ENCODE measurements at regions not wholly inside any gene's neighbourhood (a gene's known extent, or its start where the extent isn't known, plus 50 kb on each side); places are given as distances from the start of the nearest gene placed in this dataset.

DNA sequence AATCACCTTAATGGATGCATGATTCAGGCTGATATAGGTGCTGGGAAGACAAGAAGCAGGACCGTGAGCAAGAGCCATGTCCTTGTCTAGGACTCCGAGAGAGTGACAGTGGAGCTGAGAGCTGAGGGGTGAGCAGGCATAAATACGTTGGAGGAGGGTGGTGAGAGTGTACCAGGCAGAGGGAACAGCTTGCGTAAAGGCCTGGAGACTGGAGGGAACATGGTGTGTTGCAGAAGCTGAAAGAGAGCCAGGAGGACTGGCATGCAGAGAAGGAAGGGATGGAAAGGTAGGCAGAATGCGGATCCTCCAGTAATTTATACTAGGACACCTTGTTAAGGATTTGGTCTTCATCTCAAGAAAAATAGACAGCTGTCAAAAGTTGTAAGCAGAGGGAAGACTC, 653.2 kb downstream of the HS3ST4 start:
- no peak for DNase-seq (ENCODE audit: low spot score)

DNA sequence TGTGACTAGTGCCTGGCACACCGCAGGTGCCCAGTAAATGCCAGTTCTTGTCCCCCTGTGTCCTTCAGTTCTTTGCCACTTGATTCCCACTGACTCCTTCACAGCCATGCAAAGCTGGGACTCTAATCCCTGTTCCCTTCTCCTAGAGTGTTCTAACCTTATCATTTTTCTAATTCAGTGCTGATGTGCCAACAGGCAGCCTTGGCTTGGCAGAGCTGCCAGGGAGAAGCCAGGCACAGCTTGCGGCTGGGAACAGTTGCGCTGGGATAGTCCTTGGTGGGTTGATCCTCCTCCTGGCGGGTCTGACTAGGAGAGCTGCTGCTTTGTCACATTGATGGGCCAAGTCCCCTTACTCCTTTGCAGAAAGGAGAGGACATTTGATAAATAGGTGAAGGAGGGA, 654.2 kb downstream of the HS3ST4 start:
- H3K4me3 ChIP-seq (ENCODE audit: severe bottlenecking), result no peak overlapping the region
- TF ChIP-seq, protein P1, sequence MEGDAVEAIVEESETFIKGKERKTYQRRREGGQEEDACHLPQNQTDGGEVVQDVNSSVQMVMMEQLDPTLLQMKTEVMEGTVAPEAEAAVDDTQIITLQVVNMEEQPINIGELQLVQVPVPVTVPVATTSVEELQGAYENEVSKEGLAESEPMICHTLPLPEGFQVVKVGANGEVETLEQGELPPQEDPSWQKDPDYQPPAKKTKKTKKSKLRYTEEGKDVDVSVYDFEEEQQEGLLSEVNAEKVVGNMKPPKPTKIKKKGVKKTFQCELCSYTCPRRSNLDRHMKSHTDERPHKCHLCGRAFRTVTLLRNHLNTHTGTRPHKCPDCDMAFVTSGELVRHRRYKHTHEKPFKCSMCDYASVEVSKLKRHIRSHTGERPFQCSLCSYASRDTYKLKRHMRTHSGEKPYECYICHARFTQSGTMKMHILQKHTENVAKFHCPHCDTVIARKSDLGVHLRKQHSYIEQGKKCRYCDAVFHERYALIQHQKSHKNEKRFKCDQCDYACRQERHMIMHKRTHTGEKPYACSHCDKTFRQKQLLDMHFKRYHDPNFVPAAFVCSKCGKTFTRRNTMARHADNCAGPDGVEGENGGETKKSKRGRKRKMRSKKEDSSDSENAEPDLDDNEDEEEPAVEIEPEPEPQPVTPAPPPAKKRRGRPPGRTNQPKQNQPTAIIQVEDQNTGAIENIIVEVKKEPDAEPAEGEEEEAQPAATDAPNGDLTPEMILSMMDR (IDR thresholded peaks at IDR 0.05; ENCODE audit: poor library complexity, severe bottlenecking), result no peak
- DNase-seq (ENCODE audit: low spot score) (no peak), ATAC-seq (ENCODE audit: low read depth) (no peak)
- H3K9me3 ChIP-seq (ENCODE audit: severe bottlenecking), result no peaks in the 10 kb centered on the region
- H3K27me3 ChIP-seq (ENCODE audit: insufficient read depth, poor library complexity, severe bottlenecking), result no peaks in the 10 kb centered on the region
- no peak overlapping the region for H3K27ac ChIP-seq (ENCODE audit: poor library complexity, severe bottlenecking)
- no peaks in the 10 kb centered on the region for H3K36me3 ChIP-seq (ENCODE audit: low read depth)
- no peaks in the 10 kb centered on the region for H3K4me1 ChIP-seq (ENCODE audit: insufficient read depth, poor library complexity, severe bottlenecking)

More for the DNA sequence above, 653.2 kb downstream of the HS3ST4 start:
- TF ChIP-seq, protein P1 (IDR thresholded peaks at IDR 0.05; ENCODE audit: poor library complexity, severe bottlenecking), result no peak
- H3K36me3 ChIP-seq (ENCODE audit: low read depth), result no peaks in the 10 kb centered on the region
- H3K4me1 ChIP-seq (ENCODE audit: insufficient read depth, poor library complexity, severe bottlenecking), result no peaks in the 10 kb centered on the region
- no peak overlapping the region for H3K27ac ChIP-seq (ENCODE audit: poor library complexity, severe bottlenecking)
- no peak for ATAC-seq (ENCODE audit: low read depth)
- no peak overlapping the region for H3K4me3 ChIP-seq (ENCODE audit: severe bottlenecking)
- no peaks in the 10 kb centered on the region for H3K27me3 ChIP-seq (ENCODE audit: insufficient read depth, poor library complexity, severe bottlenecking)
- H3K9me3 ChIP-seq (ENCODE audit: severe bottlenecking), result no peaks in the 10 kb centered on the region

DNA sequence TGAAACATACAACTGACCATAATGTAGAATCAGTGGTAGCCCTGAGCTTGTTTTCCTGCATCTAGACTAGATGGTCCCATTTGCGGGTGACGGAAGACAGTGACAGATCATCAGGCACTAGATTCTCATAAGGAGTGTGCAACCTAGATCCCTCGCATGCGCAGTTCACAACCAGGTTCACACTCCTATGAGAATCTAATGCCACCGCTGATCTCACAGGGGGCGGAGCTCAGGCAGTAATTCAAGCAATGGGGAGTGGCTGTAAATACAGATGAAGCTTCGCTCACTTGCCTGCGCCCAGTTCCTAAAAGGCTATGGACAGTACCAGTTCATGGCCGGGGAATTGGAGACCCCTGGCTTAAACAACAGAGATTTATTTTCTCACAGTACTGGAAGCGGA, 656.3 kb downstream of the HS3ST4 start:
- DNase-seq (ENCODE audit: low spot score), result no peak
- Histone ChIP-seq H3K36me3 (ENCODE audit: low read depth) (no peaks in the 10 kb centered on the region), H3K9me3 (ENCODE audit: severe bottlenecking) (no peaks in the 10 kb centered on the region), H3K27me3 (ENCODE audit: insufficient read depth, poor library complexity, severe bottlenecking) (no peaks in the 10 kb centered on the region), H3K4me3 (ENCODE audit: severe bottlenecking) (no peak overlapping the region), H3K4me1 (ENCODE audit: insufficient read depth, poor library complexity, severe bottlenecking) (no peaks in the 10 kb centered on the region), H3K27ac (ENCODE audit: poor library complexity, severe bottlenecking) (no peak overlapping the region)
- TF ChIP-seq, protein P1 (IDR thresholded peaks at IDR 0.05; ENCODE audit: poor library complexity, severe bottlenecking), result no peak
- no peak for ATAC-seq (ENCODE audit: low read depth)

DNA sequence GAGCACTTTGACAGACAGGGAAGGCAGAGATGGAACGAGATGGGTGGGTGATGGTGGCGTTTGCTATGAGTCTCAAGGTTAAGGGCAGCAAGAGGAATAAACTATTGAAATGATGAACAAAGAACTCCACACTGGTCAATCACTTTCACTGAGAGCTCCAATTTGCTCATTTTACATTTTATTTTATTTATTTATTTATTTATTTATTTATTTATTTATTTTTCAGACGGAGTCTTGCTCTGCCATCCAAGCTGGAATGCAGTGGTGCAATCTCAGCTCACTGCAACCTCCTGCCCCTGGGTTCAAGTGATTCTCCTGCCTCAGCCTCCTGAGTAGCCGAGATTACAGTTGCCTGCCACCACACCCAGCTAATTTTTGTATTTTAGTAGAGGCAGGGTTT, 669.1 kb downstream of the HS3ST4 start:
- DNase-seq (ENCODE audit: low spot score) (no peak), ATAC-seq (ENCODE audit: low read depth) (no peak)
- no peak overlapping the region for H3K4me3 ChIP-seq (ENCODE audit: severe bottlenecking)
- TF ChIP-seq, protein P1 (IDR thresholded peaks at IDR 0.05; ENCODE audit: poor library complexity, severe bottlenecking), result no peak
- peaks cover 3% of the 10 kb centered on the region for H3K9me3 ChIP-seq (ENCODE audit: severe bottlenecking)
- no peaks in the 10 kb centered on the region for H3K36me3 ChIP-seq (ENCODE audit: low read depth)
- H3K27me3 ChIP-seq (ENCODE audit: insufficient read depth, poor library complexity, severe bottlenecking), result no peaks in the 10 kb centered on the region
- no peaks in the 10 kb centered on the region for H3K4me1 ChIP-seq (ENCODE audit: insufficient read depth, poor library complexity, severe bottlenecking)
- H3K27ac ChIP-seq (ENCODE audit: poor library complexity, severe bottlenecking), result no peak overlapping the region

DNA sequence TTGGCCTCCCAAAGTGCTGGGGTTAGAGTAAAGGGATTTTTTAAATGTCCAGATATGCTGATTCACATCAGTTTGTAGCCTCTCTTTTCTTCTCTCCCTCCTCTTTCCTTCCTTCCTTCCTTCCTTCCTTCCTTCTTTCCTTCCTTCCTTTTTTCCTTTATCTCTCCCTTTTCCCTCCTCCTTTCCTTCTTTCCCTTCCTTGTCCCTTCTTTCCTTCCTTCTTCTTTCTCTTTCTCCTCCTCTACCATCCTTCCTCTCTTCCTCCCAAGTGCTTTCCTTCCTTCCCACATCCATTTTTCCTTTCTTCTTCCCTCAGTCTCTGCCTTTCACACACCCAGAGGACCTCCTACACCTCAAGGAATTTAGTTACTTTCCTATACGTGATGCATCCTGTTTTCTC, 671.8 kb downstream of the HS3ST4 start:
- Histone ChIP-seq H3K36me3 (ENCODE audit: low read depth) (no peaks in the 10 kb centered on the region), H3K27ac (ENCODE audit: poor library complexity, severe bottlenecking) (no peak overlapping the region), H3K27me3 (ENCODE audit: insufficient read depth, poor library complexity, severe bottlenecking) (no peaks in the 10 kb centered on the region), H3K4me3 (ENCODE audit: severe bottlenecking) (no peak overlapping the region), H3K9me3 (ENCODE audit: severe bottlenecking) (peaks cover 3% of the 10 kb centered on the region), H3K4me1 (ENCODE audit: insufficient read depth, poor library complexity, severe bottlenecking) (no peaks in the 10 kb centered on the region)
- DNase-seq (ENCODE audit: low spot score) (no peak), ATAC-seq (ENCODE audit: low read depth) (no peak)
- TF ChIP-seq, protein P1 (IDR thresholded peaks at IDR 0.05; ENCODE audit: poor library complexity, severe bottlenecking), result no peak

All from RWPE2 (cell line).